ENCODE measurements at regions not wholly inside any gene's neighbourhood (a gene's known extent, or its start where the extent isn't known, plus 50 kb on each side); places are given as distances from the start of the nearest gene placed in this dataset.

DNA sequence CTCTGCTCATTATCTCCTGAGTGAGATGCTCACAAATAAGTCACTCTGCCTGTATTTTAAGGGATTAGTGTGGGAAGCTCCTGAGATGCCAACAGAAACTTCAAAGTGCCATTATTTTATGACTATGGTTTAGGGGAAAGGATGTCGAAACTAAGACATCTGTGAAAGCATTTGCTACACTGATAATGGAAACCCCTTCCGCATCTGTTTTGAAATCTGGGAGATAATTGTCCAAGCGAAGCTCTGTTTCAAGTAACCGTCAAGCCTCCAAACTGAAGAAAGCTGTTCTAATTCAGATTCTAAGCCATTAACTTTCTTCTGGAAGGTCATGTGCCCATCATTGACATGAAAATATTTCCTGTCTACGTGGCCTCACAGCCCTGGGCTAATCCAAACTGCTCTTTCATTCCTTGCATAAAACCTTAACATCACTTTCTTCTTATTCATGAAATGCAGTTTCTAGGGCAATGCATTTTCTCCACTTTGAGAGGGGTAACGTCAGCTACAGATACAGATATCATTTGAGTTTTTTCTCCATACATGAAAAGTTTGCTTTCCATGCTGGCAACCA, 932.0 kb downstream of the C6orf118 start:
- TF ChIP-seq CTCF (IDR thresholded peaks at IDR 0.05) = no peak
- ATAC-seq (ENCODE audit: low FRiP score) = no peak
- no peak for DNase-seq (ENCODE audit: low spot score)

- DNase-seq (ENCODE audit: low spot score) (no peak), ATAC-seq (ENCODE audit: low FRiP score) (no peak)
- no peak for TF ChIP-seq CTCF (IDR thresholded peaks at IDR 0.05)
Observed at GRCh38 chr6:164370773-164371172, 938.6 kb downstream of the C6orf118 start.

DNA sequence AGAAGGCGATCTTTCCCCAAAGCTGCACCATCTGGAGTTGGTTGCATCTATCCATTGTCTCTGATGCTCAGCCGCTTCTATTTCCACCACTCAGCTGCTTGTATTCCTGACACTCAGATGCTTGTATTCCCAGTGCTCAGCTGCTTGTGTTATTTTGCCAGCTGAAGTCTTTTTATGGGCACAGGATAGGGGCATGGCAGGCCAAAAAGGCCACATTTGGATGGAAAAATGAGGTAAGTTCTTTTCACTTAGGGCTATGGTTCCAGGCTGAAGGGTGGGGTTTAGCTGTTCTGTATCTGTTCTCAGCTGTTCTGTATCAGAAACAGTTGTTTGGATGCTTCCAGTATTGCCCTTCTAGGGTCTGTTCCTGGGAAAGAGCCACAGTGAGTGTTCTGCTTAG, 944.9 kb downstream of the QKI start:
- DNase-seq (ENCODE audit: low spot score) = no peak
- TF ChIP-seq CTCF (IDR thresholded peaks at IDR 0.05) = no peak
- no peak for ATAC-seq (ENCODE audit: low FRiP score)

- TF ChIP-seq CTCF (IDR thresholded peaks at IDR 0.05) = no peak
- ATAC-seq (ENCODE audit: low FRiP score) (no peak), DNase-seq (ENCODE audit: low spot score) (no peak)
Observed at GRCh38 chr6:164359036-164359435, 944.5 kb downstream of the QKI start.

- DNase-seq (ENCODE audit: low spot score) (no peak), ATAC-seq (ENCODE audit: low FRiP score) (no peak)
- no peak for TF ChIP-seq CTCF (IDR thresholded peaks at IDR 0.05)
Observed at GRCh38 chr6:164356814-164357213, 942.3 kb downstream of the QKI start.

GRCh38 chr6:164347455-164347854, 932.9 kb downstream of the QKI start:
- no peak for TF ChIP-seq CTCF (IDR thresholded peaks at IDR 0.05)
- no peak for DNase-seq (ENCODE audit: low spot score)
- no peak for ATAC-seq (ENCODE audit: low FRiP score)

DNA sequence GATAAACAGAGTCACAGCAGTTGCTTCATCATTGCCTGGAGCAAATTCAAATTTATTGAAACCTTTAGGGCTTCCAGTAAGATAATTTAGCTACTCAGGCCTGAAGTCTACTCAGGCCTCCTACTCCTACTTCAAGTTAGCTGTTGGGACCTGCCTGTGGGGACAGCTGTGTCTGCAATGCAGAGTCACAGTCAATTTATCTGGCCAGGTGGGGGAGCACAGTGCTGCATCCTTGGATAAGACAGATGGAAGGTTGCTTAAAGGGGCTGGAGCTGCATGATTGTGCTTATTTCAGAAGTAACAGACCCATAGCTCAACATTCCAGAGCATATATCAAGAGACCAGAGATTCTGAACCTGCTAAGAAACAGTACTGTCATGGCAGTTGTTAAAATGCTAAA, 932.1 kb downstream of the QKI start:
- DNase-seq (ENCODE audit: low spot score) (no peak), ATAC-seq (ENCODE audit: low FRiP score) (no peak)
- no peak for TF ChIP-seq CTCF (IDR thresholded peaks at IDR 0.05)
